Gastrocnemius medialis (tissue), 4 donors: ENCODE measurements at regions not wholly inside any gene's neighbourhood (a gene's known extent, or its start where the extent isn't known, plus 50 kb on each side); places are given as distances from the start of the nearest gene placed in this dataset.

Experiments
- POLR2A ChIP-seq, 2 donors: fragments of 450-650 bp; IDR thresholded peaks; one replicate each; pipeline ENCODE4 v1.6.1; 2017; ENCODE audit warnings: antibody characterized with exemption in 2 of 2, mild to moderate bottlenecking in 2 of 2, moderate library complexity in 2 of 2
- TF ChIP-seq, protein P1 (sequence below), 5 experiments: fragments of 450-650 bp in 3 of 5; fragments of 200-600 bp in 2 of 5; sonication (generic) in 2 of 5; IDR thresholded peaks in 4 of 5; conservative IDR thresholded peaks in 1 of 5; 1 replicate in 4 of 5; 2 replicates in 1 of 5; pipeline ENCODE4 v1.5.1; 2016 to 2019; ENCODE audit warnings: antibody characterized with exemption in 5 of 5, mild to moderate bottlenecking in 3 of 5, moderate library complexity in 3 of 5

DNA sequence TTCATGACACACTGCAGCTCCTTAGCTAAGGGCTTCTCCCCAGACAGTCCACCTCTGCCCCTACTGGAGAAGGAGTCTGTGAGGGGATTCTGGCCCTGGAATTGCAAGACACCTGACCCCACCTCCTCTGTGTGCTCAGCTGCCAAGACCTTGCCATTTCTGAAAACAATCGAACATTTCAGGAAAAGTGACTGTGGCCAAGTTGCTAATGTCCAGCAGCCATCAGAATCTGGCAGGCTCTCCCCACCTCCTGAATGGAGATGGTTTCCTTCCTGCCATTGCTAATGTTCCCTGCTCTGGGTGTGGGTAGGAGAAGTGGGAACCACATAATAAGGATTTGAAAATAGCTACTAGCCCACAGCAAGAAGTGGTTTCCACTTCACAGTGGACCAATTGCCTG is 127.2 kb upstream of the ALX4 start:
- TF ChIP-seq, protein P1, sequence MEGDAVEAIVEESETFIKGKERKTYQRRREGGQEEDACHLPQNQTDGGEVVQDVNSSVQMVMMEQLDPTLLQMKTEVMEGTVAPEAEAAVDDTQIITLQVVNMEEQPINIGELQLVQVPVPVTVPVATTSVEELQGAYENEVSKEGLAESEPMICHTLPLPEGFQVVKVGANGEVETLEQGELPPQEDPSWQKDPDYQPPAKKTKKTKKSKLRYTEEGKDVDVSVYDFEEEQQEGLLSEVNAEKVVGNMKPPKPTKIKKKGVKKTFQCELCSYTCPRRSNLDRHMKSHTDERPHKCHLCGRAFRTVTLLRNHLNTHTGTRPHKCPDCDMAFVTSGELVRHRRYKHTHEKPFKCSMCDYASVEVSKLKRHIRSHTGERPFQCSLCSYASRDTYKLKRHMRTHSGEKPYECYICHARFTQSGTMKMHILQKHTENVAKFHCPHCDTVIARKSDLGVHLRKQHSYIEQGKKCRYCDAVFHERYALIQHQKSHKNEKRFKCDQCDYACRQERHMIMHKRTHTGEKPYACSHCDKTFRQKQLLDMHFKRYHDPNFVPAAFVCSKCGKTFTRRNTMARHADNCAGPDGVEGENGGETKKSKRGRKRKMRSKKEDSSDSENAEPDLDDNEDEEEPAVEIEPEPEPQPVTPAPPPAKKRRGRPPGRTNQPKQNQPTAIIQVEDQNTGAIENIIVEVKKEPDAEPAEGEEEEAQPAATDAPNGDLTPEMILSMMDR (IDR thresholded peaks at IDR 0.05 in 4 of 5, conservative IDR thresholded peaks at IDR 0.05 in 1 of 5), result no peak
- no peak for TF ChIP-seq POLR2A (IDR thresholded peaks at IDR 0.05)
